Omental fat pad (tissue), 3 donors: ENCODE measurements at regions not wholly inside any gene's neighbourhood (a gene's known extent, or its start where the extent isn't known, plus 50 kb on each side); places are given as distances from the start of the nearest gene placed in this dataset.

Experiments used
- ATAC-seq: fragments of 150-250 bp; one replicate; pipeline ENCODE4 v1.9.1; 2016; ENCODE audit warnings: mild to moderate bottlenecking, moderate library complexity; ENCODE audit not compliant: low FRiP score
- DNase-seq: peaks from one replicate; pipeline ENCODE4 v3.0.0-alpha.2; 2019; ENCODE audit warnings: low spot score
- CTCF ChIP-seq, 3 donors: fragments of 450-650 bp; IDR thresholded peaks; one replicate each; pipeline ENCODE4 v1.5.1; 2016 to 2017; ENCODE audit warnings: antibody characterized with exemption in 3 of 3, mild to moderate bottlenecking in 3 of 3, moderate library complexity in 2 of 3

- no peak for TF ChIP-seq CTCF (IDR thresholded peaks at IDR 0.05)
- DNase-seq (no peak), ATAC-seq (no peak)
Measured at GRCh38 chr6:156638581-156638980, 138.6 kb upstream of the ARID1B start.

GRCh38 chr6:156634951-156635371, 142.2 kb upstream of the ARID1B start:
- ATAC-seq, result no peak
- no peak for TF ChIP-seq CTCF (IDR thresholded peaks at IDR 0.05)
- no peak for DNase-seq

GRCh38 chr6:156634048-156634447, 143.1 kb upstream of the ARID1B start:
- DNase-seq (no peak), ATAC-seq (no peak)
- no peak for TF ChIP-seq CTCF (IDR thresholded peaks at IDR 0.05)

- ATAC-seq (no peak), DNase-seq (no peak)
- no peak for TF ChIP-seq CTCF (IDR thresholded peaks at IDR 0.05)
Measured at GRCh38 chr6:156633291-156633690, 143.9 kb upstream of the ARID1B start.

GRCh38 chr6:156630613-156631302, 146.4 kb upstream of the ARID1B start:
- DNase-seq (no peak), ATAC-seq (no peak)

GRCh38 chr6:156628805-156629204, 148.4 kb upstream of the ARID1B start:
- TF ChIP-seq CTCF (IDR thresholded peaks at IDR 0.05), result no peak
- DNase-seq, result no peak
- no peak for ATAC-seq

More at GRCh38 chr6:156630613-156631302, 146.4 kb upstream of the ARID1B start:
- TF ChIP-seq CTCF (IDR thresholded peaks at IDR 0.05), result no peak

- ATAC-seq, result no peak
- TF ChIP-seq CTCF (IDR thresholded peaks at IDR 0.05), result no peak
- no peak for DNase-seq
Measured at GRCh38 chr6:156627524-156627923, 149.7 kb upstream of the ARID1B start.
